22Rv1 (cell line): ENCODE measurements at regions not wholly inside any gene's neighbourhood (a gene's known extent, or its start where the extent isn't known, plus 50 kb on each side); places are given as distances from the start of the nearest gene placed in this dataset.

ENCODE experiments used
- ZFX ChIP-seq: fragments of 450-650 bp; IDR thresholded peaks from 2 replicates; pipeline ENCODE4 v1.6.1; 2017; ENCODE audit warnings: antibody characterized with exemption, borderline replicate concordance
- TF ChIP-seq, protein P1 (sequence below): fragments of 450-650 bp; IDR thresholded peaks from 2 replicates; pipeline ENCODE4 v1.5.1; 2017; ENCODE audit warnings: mild to moderate bottlenecking

DNA sequence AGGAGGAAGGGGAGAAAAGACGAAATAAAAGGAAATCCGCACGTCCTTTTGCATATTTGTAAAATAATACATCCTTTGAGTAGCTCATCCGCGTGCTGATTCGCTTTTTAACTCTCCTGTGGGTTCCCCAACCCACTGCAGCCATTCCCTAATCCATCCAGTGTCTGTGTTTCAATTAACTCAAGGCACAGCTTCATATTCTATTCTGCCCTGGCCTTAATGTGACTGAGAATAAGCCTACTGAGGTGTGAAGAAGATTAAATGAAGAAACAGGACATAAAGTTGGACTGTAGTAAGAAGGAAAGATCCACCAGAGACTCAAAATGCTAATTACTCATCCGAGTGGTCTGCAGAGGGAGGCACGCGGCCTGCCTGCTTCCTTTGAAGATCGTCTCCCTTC, 161.4 kb upstream of the SH3BP4 start:
- TF ChIP-seq, protein P1, sequence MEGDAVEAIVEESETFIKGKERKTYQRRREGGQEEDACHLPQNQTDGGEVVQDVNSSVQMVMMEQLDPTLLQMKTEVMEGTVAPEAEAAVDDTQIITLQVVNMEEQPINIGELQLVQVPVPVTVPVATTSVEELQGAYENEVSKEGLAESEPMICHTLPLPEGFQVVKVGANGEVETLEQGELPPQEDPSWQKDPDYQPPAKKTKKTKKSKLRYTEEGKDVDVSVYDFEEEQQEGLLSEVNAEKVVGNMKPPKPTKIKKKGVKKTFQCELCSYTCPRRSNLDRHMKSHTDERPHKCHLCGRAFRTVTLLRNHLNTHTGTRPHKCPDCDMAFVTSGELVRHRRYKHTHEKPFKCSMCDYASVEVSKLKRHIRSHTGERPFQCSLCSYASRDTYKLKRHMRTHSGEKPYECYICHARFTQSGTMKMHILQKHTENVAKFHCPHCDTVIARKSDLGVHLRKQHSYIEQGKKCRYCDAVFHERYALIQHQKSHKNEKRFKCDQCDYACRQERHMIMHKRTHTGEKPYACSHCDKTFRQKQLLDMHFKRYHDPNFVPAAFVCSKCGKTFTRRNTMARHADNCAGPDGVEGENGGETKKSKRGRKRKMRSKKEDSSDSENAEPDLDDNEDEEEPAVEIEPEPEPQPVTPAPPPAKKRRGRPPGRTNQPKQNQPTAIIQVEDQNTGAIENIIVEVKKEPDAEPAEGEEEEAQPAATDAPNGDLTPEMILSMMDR: no peak
- no peak for TF ChIP-seq ZFX
